Endothelial cell of umbilical vein (primary cell): ENCODE measurements at regions not wholly inside any gene's neighbourhood (a gene's known extent, or its start where the extent isn't known, plus 50 kb on each side); places are given as distances from the start of the nearest gene placed in this dataset.

ENCODE experiments used
- BruUV-seq: library from RNA; stranded (reverse); fragments of 400-500 nt; replicated peaks from 2 replicates; lab custom pipeline; 2021; lab: Mats Ljungman, UMichigan
- CTCF ChIA-PET: fragments of 300-600, 350-600 bp; sonication (Branson Sonifier 250); formaldehyde crosslinking; loops from one replicate; lab custom pipeline; 2021; ENCODE audit warnings: antibody characterized with exemption, inconsistent platforms; lab: Charles Lee
- POLR2A ChIA-PET: fragments of 300-600, 350-600 bp; sonication (Branson Sonifier 250); formaldehyde crosslinking; loops from one replicate; lab custom pipeline; 2021; ENCODE audit warnings: antibody characterized with exemption, inconsistent platforms; lab: Charles Lee
- DNase-seq: peaks from one replicate; pipeline ENCODE4 v3.0.0-alpha.2; 2011; ENCODE audit warnings: low read depth, low spot score
- FAIRE-seq: peaks from 2 replicates; lab custom pipeline; 2011; peaks lifted over from hg19 to GRCh38; lab: Jason Lieb, UNC
- H2AFZ ChIP-seq: 2 replicates; pipeline ENCODE4 v1.6.0; 2012; ENCODE audit warnings: low read depth, low read length, control low read depth, inconsistent platforms
- H3K27ac ChIP-seq: 2 replicates; pipeline ENCODE4 v1.5.1; 2011; ENCODE audit warnings: low read depth, mild to moderate bottlenecking, control low read depth, low read length, moderate library complexity; ENCODE audit not compliant: insufficient read depth
- H3K27me3 ChIP-seq, 2 experiments: 2 replicates each; pipeline versions ENCODE4 v1.6.0 to v1.6.1; 2011; ENCODE audit warnings: low read length in 2 of 2, mixed read lengths in 1 of 2; ENCODE audit not compliant: control insufficient read depth in 2 of 2, insufficient read depth in 2 of 2
- H3K36me3 ChIP-seq, 2 experiments: 2 replicates in 1 of 2; 3 replicates in 1 of 2; pipeline ENCODE4 v1.5.1; 2011; ENCODE audit warnings: low read length in 2 of 2, mild to moderate bottlenecking in 1 of 2, moderate library complexity in 1 of 2; ENCODE audit not compliant: control insufficient read depth in 2 of 2, insufficient read depth in 2 of 2; ENCODE audit errors: extremely low read depth in 1 of 2
- H3K4me1 ChIP-seq: 3 replicates; pipeline ENCODE4 v1.5.1; 2011; ENCODE audit warnings: mild to moderate bottlenecking, low read length; ENCODE audit not compliant: control insufficient read depth, insufficient read depth; ENCODE audit errors: extremely low read depth
- H3K4me2 ChIP-seq: 2 replicates; pipeline ENCODE4 v1.6.1; 2011; ENCODE audit warnings: low read length, control low read depth, mixed read lengths; ENCODE audit not compliant: insufficient read depth
- H3K4me3 ChIP-seq, 3 experiments: fragments of 200-600 bp in 1 of 3; sonication (generic), shearing (Covaris generic) in 1 of 3; replicated peaks in 1 of 3; 2 replicates each; pipeline ENCODE4 v1.5.1; 2011 to 2016; ENCODE audit warnings: control low read depth in 3 of 3, low read length in 3 of 3, mild to moderate bottlenecking in 2 of 3, inconsistent platforms in 1 of 3, low read depth in 1 of 3, moderate library complexity in 1 of 3; ENCODE audit not compliant: insufficient read depth in 1 of 3
- H3K79me2 ChIP-seq: 2 replicates; pipeline ENCODE4 v1.6.0; 2012; ENCODE audit warnings: low read length, inconsistent platforms; ENCODE audit not compliant: control insufficient read depth, insufficient read depth
- H3K9ac ChIP-seq: replicated peaks from 2 replicates; pipeline ENCODE3; 2011; ENCODE audit warnings: low read length, control low read depth; ENCODE audit not compliant: insufficient read depth; ENCODE audit errors: extremely low read depth
- H3K9me1 ChIP-seq: replicated peaks from 3 replicates; pipeline ENCODE4 v1.6.0; 2011; ENCODE audit warnings: mild to moderate bottlenecking, low read length; ENCODE audit not compliant: control insufficient read depth, insufficient read depth; ENCODE audit errors: extremely low read depth
- H3K9me3 ChIP-seq: replicated peaks from 2 replicates; pipeline ENCODE4 v1.5.1; 2012; ENCODE audit warnings: low read length, inconsistent platforms; ENCODE audit not compliant: control insufficient read depth, insufficient read depth
- H4K20me1 ChIP-seq: replicated peaks from 2 replicates; pipeline ENCODE3; 2011; ENCODE audit warnings: mild to moderate bottlenecking, low read length; ENCODE audit not compliant: control insufficient read depth, insufficient read depth; ENCODE audit errors: extremely low read depth
- EZH2 ChIP-seq: IDR thresholded peaks from 2 replicates; pipeline ENCODE4 v1.6.1; 2012; ENCODE audit warnings: borderline replicate concordance, low read depth, mild to moderate bottlenecking, moderate library complexity, low read length, inconsistent platforms; ENCODE audit not compliant: severe bottlenecking
- FOS ChIP-seq: IDR thresholded peaks from 2 replicates; pipeline ENCODE4 v1.6.1; 2011; ENCODE audit warnings: mild to moderate bottlenecking, low read length, moderate library complexity, borderline replicate concordance; ENCODE audit not compliant: insufficient read depth
- GATA2 ChIP-seq: IDR thresholded peaks from 2 replicates; pipeline ENCODE4 v1.7.0; 2011; ENCODE audit warnings: low read depth, mild to moderate bottlenecking, moderate library complexity, mixed read lengths, low read length; ENCODE audit not compliant: insufficient read length, insufficient read depth
- JUN ChIP-seq: IDR thresholded peaks from 2 replicates; pipeline ENCODE4 v1.6.1; 2011; ENCODE audit warnings: borderline replicate concordance, low read depth; ENCODE audit not compliant: insufficient read length, insufficient read depth
- MYC ChIP-seq: IDR thresholded peaks from one replicate; pipeline ENCODE4 v1.6.1; 2011; ENCODE audit warnings: mild to moderate bottlenecking, low read depth, low read length
- POLR2A ChIP-seq: IDR thresholded peaks from 2 replicates; pipeline ENCODE4 v1.6.1; 2012; ENCODE audit warnings: low read depth, mild to moderate bottlenecking, control low read depth, low read length
- dilution Hi-C: fragments of 300-500 bp; cut with MboI; formaldehyde crosslinking; loops from one replicate; pipeline ENCODE4 v1.15.0; 2019; ENCODE audit warnings: low sequenced_read_pairs; ENCODE audit not compliant: extremely low pct_ligation_motif_present
- intact Hi-C: fragments of 100-400 bp; cut with micrococcal nuclease; formaldehyde crosslinking; loops from one replicate; pipeline ENCODE4 v1.10.0; 2022
- TF ChIP-seq, protein P1 (sequence below): IDR thresholded peaks from 2 replicates; pipeline ENCODE4 v1.6.1; 2011; ENCODE audit not compliant: insufficient read depth, insufficient read length
- TF ChIP-seq, protein P2 (sequence below), 2 donors: IDR thresholded peaks; 1 replicate in 1 of 2; 2 replicates in 1 of 2; pipeline ENCODE4 v1.5.1; 2011; ENCODE audit warnings: low read length in 2 of 2, mild to moderate bottlenecking in 2 of 2, moderate library complexity in 2 of 2, control low read depth in 1 of 2, inconsistent platforms in 1 of 2, low read depth in 1 of 2; ENCODE audit not compliant: insufficient read depth in 1 of 2; ENCODE audit errors: extremely low read depth in 1 of 2

- no TSS peak for BruUV-seq
- H3K27ac ChIP-seq = no peak overlapping the region
Observed at GRCh38 chr6:28768187-28768913, 155.4 kb downstream of the TRIM27 start.

More at GRCh38 chr6:28768187-28768913, 155.4 kb downstream of the TRIM27 start:
- no peaks in the 10 kb centered on the region for H3K79me2 ChIP-seq
- ChIA-PET CTCF (no interaction called here), POLR2A (no interaction called here)
- intact Hi-C loops = no loop called here
- H3K9ac ChIP-seq = no peak overlapping the region
- DNase-seq (no peak), FAIRE-seq (no peak)
- no peak overlapping the region for H2AFZ ChIP-seq
- no peak overlapping the region for H3K4me3 ChIP-seq
- peaks cover 68 to 73% of the 10 kb centered on the region in 2 experiments for H3K27me3 ChIP-seq
- TF ChIP-seq FOS = no peak
- TF ChIP-seq, protein P1, sequence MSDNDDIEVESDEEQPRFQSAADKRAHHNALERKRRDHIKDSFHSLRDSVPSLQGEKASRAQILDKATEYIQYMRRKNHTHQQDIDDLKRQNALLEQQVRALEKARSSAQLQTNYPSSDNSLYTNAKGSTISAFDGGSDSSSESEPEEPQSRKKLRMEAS = no peak
- TF ChIP-seq JUN = no peak
- no peak for TF ChIP-seq POLR2A
- TF ChIP-seq GATA2 = no peak
- no peak for TF ChIP-seq MYC
- TF ChIP-seq, protein P2, sequence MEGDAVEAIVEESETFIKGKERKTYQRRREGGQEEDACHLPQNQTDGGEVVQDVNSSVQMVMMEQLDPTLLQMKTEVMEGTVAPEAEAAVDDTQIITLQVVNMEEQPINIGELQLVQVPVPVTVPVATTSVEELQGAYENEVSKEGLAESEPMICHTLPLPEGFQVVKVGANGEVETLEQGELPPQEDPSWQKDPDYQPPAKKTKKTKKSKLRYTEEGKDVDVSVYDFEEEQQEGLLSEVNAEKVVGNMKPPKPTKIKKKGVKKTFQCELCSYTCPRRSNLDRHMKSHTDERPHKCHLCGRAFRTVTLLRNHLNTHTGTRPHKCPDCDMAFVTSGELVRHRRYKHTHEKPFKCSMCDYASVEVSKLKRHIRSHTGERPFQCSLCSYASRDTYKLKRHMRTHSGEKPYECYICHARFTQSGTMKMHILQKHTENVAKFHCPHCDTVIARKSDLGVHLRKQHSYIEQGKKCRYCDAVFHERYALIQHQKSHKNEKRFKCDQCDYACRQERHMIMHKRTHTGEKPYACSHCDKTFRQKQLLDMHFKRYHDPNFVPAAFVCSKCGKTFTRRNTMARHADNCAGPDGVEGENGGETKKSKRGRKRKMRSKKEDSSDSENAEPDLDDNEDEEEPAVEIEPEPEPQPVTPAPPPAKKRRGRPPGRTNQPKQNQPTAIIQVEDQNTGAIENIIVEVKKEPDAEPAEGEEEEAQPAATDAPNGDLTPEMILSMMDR (IDR thresholded peaks at IDR 0.05; ENCODE audit: extremely low read depth in 1 of 2, insufficient read depth in 1 of 2, low read depth in 1 of 2, low read length in 2 of 2) = no peak
- TF ChIP-seq EZH2 = peak; percentile 34
- no peaks in the 10 kb centered on the region for H3K36me3 ChIP-seq
- H3K9me1 ChIP-seq = no peaks in the 10 kb centered on the region
- H4K20me1 ChIP-seq = no peaks in the 10 kb centered on the region
- H3K4me1 ChIP-seq = no peaks in the 10 kb centered on the region
- dilution Hi-C loops = no loop called here
- H3K9me3 ChIP-seq = no peaks in the 10 kb centered on the region
- no peak overlapping the region for H3K4me2 ChIP-seq
